Endothelial cell of umbilical vein (primary cell): ENCODE measurements at regions not wholly inside any gene's neighbourhood (a gene's known extent, or its start where the extent isn't known, plus 50 kb on each side); places are given as distances from the start of the nearest gene placed in this dataset.

Source experiments
- BruUV-seq: library from RNA; stranded (reverse); fragments of 400-500 nt; replicated peaks from 2 replicates; lab custom pipeline; 2021; lab: Mats Ljungman, UMichigan
- CTCF ChIA-PET: fragments of 300-600, 350-600 bp; sonication (Branson Sonifier 250); formaldehyde crosslinking; loops from one replicate; lab custom pipeline; 2021; ENCODE audit warnings: antibody characterized with exemption, inconsistent platforms; lab: Charles Lee
- POLR2A ChIA-PET: fragments of 300-600, 350-600 bp; sonication (Branson Sonifier 250); formaldehyde crosslinking; loops from one replicate; lab custom pipeline; 2021; ENCODE audit warnings: antibody characterized with exemption, inconsistent platforms; lab: Charles Lee
- DNase-seq: peaks from one replicate; pipeline ENCODE4 v3.0.0-alpha.2; 2011; ENCODE audit warnings: low read depth, low spot score
- FAIRE-seq: peaks from 2 replicates; lab custom pipeline; 2011; peaks lifted over from hg19 to GRCh38; lab: Jason Lieb, UNC
- H2AFZ ChIP-seq: 2 replicates; pipeline ENCODE4 v1.6.0; 2012; ENCODE audit warnings: low read depth, low read length, control low read depth, inconsistent platforms
- H3K27ac ChIP-seq: 2 replicates; pipeline ENCODE4 v1.5.1; 2011; ENCODE audit warnings: low read depth, mild to moderate bottlenecking, control low read depth, low read length, moderate library complexity; ENCODE audit not compliant: insufficient read depth
- H3K27me3 ChIP-seq, 2 experiments: 2 replicates each; pipeline versions ENCODE4 v1.6.0 to v1.6.1; 2011; ENCODE audit warnings: low read length in 2 of 2, mixed read lengths in 1 of 2; ENCODE audit not compliant: control insufficient read depth in 2 of 2, insufficient read depth in 2 of 2
- H3K36me3 ChIP-seq, 2 experiments: 2 replicates in 1 of 2; 3 replicates in 1 of 2; pipeline ENCODE4 v1.5.1; 2011; ENCODE audit warnings: low read length in 2 of 2, mild to moderate bottlenecking in 1 of 2, moderate library complexity in 1 of 2; ENCODE audit not compliant: control insufficient read depth in 2 of 2, insufficient read depth in 2 of 2; ENCODE audit errors: extremely low read depth in 1 of 2
- H3K4me1 ChIP-seq: 3 replicates; pipeline ENCODE4 v1.5.1; 2011; ENCODE audit warnings: mild to moderate bottlenecking, low read length; ENCODE audit not compliant: control insufficient read depth, insufficient read depth; ENCODE audit errors: extremely low read depth
- H3K4me2 ChIP-seq: 2 replicates; pipeline ENCODE4 v1.6.1; 2011; ENCODE audit warnings: low read length, control low read depth, mixed read lengths; ENCODE audit not compliant: insufficient read depth
- H3K4me3 ChIP-seq, 3 experiments: fragments of 200-600 bp in 1 of 3; sonication (generic), shearing (Covaris generic) in 1 of 3; replicated peaks in 1 of 3; 2 replicates each; pipeline ENCODE4 v1.5.1; 2011 to 2016; ENCODE audit warnings: control low read depth in 3 of 3, low read length in 3 of 3, mild to moderate bottlenecking in 2 of 3, inconsistent platforms in 1 of 3, low read depth in 1 of 3, moderate library complexity in 1 of 3; ENCODE audit not compliant: insufficient read depth in 1 of 3
- H3K79me2 ChIP-seq: 2 replicates; pipeline ENCODE4 v1.6.0; 2012; ENCODE audit warnings: low read length, inconsistent platforms; ENCODE audit not compliant: control insufficient read depth, insufficient read depth
- H3K9ac ChIP-seq: replicated peaks from 2 replicates; pipeline ENCODE3; 2011; ENCODE audit warnings: low read length, control low read depth; ENCODE audit not compliant: insufficient read depth; ENCODE audit errors: extremely low read depth
- H3K9me1 ChIP-seq: replicated peaks from 3 replicates; pipeline ENCODE4 v1.6.0; 2011; ENCODE audit warnings: mild to moderate bottlenecking, low read length; ENCODE audit not compliant: control insufficient read depth, insufficient read depth; ENCODE audit errors: extremely low read depth
- H3K9me3 ChIP-seq: replicated peaks from 2 replicates; pipeline ENCODE4 v1.5.1; 2012; ENCODE audit warnings: low read length, inconsistent platforms; ENCODE audit not compliant: control insufficient read depth, insufficient read depth
- H4K20me1 ChIP-seq: replicated peaks from 2 replicates; pipeline ENCODE3; 2011; ENCODE audit warnings: mild to moderate bottlenecking, low read length; ENCODE audit not compliant: control insufficient read depth, insufficient read depth; ENCODE audit errors: extremely low read depth
- CTCF ChIP-seq, 2 donors: IDR thresholded peaks; 1 replicate in 1 of 2; 2 replicates in 1 of 2; pipeline ENCODE4 v1.5.1; 2011; ENCODE audit warnings: low read length in 2 of 2, mild to moderate bottlenecking in 2 of 2, moderate library complexity in 2 of 2, control low read depth in 1 of 2, inconsistent platforms in 1 of 2, low read depth in 1 of 2; ENCODE audit not compliant: insufficient read depth in 1 of 2; ENCODE audit errors: extremely low read depth in 1 of 2
- EZH2 ChIP-seq: IDR thresholded peaks from 2 replicates; pipeline ENCODE4 v1.6.1; 2012; ENCODE audit warnings: borderline replicate concordance, low read depth, mild to moderate bottlenecking, moderate library complexity, low read length, inconsistent platforms; ENCODE audit not compliant: severe bottlenecking
- FOS ChIP-seq: IDR thresholded peaks from 2 replicates; pipeline ENCODE4 v1.6.1; 2011; ENCODE audit warnings: mild to moderate bottlenecking, low read length, moderate library complexity, borderline replicate concordance; ENCODE audit not compliant: insufficient read depth
- GATA2 ChIP-seq: IDR thresholded peaks from 2 replicates; pipeline ENCODE4 v1.7.0; 2011; ENCODE audit warnings: low read depth, mild to moderate bottlenecking, moderate library complexity, mixed read lengths, low read length; ENCODE audit not compliant: insufficient read length, insufficient read depth
- JUN ChIP-seq: IDR thresholded peaks from 2 replicates; pipeline ENCODE4 v1.6.1; 2011; ENCODE audit warnings: borderline replicate concordance, low read depth; ENCODE audit not compliant: insufficient read length, insufficient read depth
- MAX ChIP-seq: IDR thresholded peaks from 2 replicates; pipeline ENCODE4 v1.6.1; 2011; ENCODE audit not compliant: insufficient read depth, insufficient read length
- MYC ChIP-seq: IDR thresholded peaks from one replicate; pipeline ENCODE4 v1.6.1; 2011; ENCODE audit warnings: mild to moderate bottlenecking, low read depth, low read length
- POLR2A ChIP-seq: IDR thresholded peaks from 2 replicates; pipeline ENCODE4 v1.6.1; 2012; ENCODE audit warnings: low read depth, mild to moderate bottlenecking, control low read depth, low read length
- POLR2AphosphoS5 ChIP-seq: IDR thresholded peaks from 2 replicates; pipeline ENCODE4 v1.6.1; 2012; ENCODE audit warnings: low read depth, mild to moderate bottlenecking, control low read depth, low read length, moderate library complexity; ENCODE audit not compliant: insufficient read depth
- dilution Hi-C: fragments of 300-500 bp; cut with MboI; formaldehyde crosslinking; loops from one replicate; pipeline ENCODE4 v1.15.0; 2019; ENCODE audit warnings: low sequenced_read_pairs; ENCODE audit not compliant: extremely low pct_ligation_motif_present
- intact Hi-C: fragments of 100-400 bp; cut with micrococcal nuclease; formaldehyde crosslinking; loops from one replicate; pipeline ENCODE4 v1.10.0; 2022

DNA sequence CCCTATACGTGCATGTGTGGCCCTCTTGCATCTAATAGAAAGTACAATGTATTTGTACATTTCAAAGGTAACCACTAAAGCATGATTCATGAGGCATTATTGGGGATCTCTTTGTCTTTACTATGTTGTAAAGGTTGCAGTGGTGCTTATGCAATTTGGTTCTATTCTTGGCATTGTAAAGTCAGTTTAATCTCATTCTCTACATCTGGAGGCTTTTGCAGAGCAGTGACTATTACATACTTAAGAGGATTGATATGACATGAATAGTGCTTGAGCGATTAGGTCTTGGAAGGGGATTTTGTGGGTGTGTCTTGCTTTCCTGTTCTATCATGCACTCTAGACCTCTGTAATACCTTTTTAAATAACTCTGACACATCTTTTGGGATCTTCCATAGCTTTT, 610.0 kb downstream of the EFNB2 start:
- POLR2A ChIA-PET, result no interaction called here

More for the DNA sequence above, 610.0 kb downstream of the EFNB2 start:
- no peak for DNase-seq
- no peak for FAIRE-seq
- intact Hi-C loops, result no loop called here
- H3K36me3 ChIP-seq, result no peaks in the 10 kb centered on the region
- H2AFZ ChIP-seq, result no peak overlapping the region
- CTCF ChIA-PET, result no interaction called here
- BruUV-seq, result no TSS peak
- no peaks in the 10 kb centered on the region for H3K27me3 ChIP-seq
- no peak overlapping the region for H3K4me3 ChIP-seq
- H3K4me1 ChIP-seq, result peaks cover under 1% of the 10 kb centered on the region
- H4K20me1 ChIP-seq, result no peaks in the 10 kb centered on the region
- H3K9me3 ChIP-seq, result no peaks in the 10 kb centered on the region
- TF ChIP-seq POLR2AphosphoS5 (no peak), FOS (no peak), JUN (no peak), POLR2A (no peak), MYC (no peak), CTCF (IDR thresholded peaks at IDR 0.05; ENCODE audit: extremely low read depth in 1 of 2, insufficient read depth in 1 of 2, low read depth in 1 of 2, low read length in 2 of 2) (no peak), EZH2 (no peak), GATA2 (no peak), MAX (no peak)
- no peak overlapping the region for H3K4me2 ChIP-seq
- no peak overlapping the region for H3K27ac ChIP-seq
- dilution Hi-C loops, result no loop called here
- no peaks in the 10 kb centered on the region for H3K9me1 ChIP-seq
- H3K79me2 ChIP-seq, result no peaks in the 10 kb centered on the region
- H3K9ac ChIP-seq, result no peak overlapping the region
